ENCODE measurements at regions not wholly inside any gene's neighbourhood (a gene's known extent, or its start where the extent isn't known, plus 50 kb on each side); places are given as distances from the start of the nearest gene placed in this dataset.

- H3K27ac ChIP-seq = peak overlapping the region; percentile 34
- TF ChIP-seq, protein P1, sequence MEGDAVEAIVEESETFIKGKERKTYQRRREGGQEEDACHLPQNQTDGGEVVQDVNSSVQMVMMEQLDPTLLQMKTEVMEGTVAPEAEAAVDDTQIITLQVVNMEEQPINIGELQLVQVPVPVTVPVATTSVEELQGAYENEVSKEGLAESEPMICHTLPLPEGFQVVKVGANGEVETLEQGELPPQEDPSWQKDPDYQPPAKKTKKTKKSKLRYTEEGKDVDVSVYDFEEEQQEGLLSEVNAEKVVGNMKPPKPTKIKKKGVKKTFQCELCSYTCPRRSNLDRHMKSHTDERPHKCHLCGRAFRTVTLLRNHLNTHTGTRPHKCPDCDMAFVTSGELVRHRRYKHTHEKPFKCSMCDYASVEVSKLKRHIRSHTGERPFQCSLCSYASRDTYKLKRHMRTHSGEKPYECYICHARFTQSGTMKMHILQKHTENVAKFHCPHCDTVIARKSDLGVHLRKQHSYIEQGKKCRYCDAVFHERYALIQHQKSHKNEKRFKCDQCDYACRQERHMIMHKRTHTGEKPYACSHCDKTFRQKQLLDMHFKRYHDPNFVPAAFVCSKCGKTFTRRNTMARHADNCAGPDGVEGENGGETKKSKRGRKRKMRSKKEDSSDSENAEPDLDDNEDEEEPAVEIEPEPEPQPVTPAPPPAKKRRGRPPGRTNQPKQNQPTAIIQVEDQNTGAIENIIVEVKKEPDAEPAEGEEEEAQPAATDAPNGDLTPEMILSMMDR (conservative IDR thresholded peaks at IDR 0.05) = no peak
These were observed 101.0 kb upstream of the MTHFD1L start for GRCh38 chr6:150764334-150765066.

DNA sequence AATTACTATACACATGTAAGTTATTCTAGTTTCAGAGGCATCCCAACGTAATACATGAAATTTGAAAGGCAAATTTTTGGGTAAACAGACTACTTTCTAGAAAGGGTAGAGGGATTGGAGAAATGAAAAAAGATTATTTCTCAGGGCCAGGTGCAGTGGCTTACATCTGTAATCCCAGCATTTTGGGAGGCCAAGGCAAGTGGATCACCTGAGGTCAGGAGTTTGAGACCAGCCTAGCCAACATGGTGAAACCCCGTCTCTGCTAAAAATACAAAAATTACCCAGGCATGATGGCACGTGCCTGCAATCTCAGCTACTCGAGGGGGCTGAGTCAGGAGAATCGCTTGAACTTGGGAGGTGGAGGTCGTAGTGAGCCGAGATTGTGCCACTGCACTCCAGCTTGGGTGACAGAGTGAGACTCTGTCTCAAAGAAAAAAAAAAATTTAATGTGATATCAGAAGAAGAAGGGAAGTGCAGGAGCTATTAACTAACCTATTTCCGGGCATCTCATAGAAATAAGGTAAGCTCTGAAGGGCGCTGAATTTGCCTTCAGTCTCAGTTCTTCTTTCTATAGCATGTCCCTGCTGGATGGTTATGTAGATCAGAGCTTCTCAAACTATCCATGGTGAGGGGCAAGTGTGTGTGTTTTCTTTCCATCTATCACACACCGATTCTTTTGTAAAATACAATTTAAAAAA is 100.3 kb upstream of the MTHFD1L start:
- TF ChIP-seq, protein P1 (conservative IDR thresholded peaks at IDR 0.05) = no peak
- peak overlapping the region; percentile 34 for H3K27ac ChIP-seq

GRCh38 chr6:150766201-150766997 is 99.1 kb upstream of the MTHFD1L start:
- TF ChIP-seq, protein P1 (conservative IDR thresholded peaks at IDR 0.05) = no peak
- H3K27ac ChIP-seq = peak overlapping the region; percentile 34

- no peak overlapping the region for H3K27ac ChIP-seq
- TF ChIP-seq, protein P1 (conservative IDR thresholded peaks at IDR 0.05) = no peak
These were observed 98.3 kb upstream of the MTHFD1L start for GRCh38 chr6:150767161-150767560.

DNA sequence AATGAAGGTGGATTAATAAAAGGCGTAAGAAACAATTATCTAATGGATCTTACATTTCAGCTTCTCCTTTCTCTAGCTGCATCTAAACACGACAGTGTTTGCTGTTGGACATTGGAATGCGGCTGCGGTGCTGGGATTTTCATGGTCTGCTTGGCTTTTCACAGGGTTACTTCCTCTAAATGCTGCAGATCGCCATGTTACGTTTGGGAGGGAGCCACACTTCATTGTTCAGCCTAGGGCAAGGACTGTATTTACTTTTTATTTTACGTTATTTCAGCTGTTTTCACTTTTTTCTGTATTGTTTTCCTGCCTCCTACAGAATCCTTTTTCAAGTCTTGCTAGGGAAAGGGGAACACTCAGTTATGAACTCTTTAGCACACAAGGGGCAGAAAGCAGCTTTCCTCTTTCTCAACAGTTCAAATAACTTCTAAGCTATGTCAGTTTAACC is 97.9 kb upstream of the MTHFD1L start:
- TF ChIP-seq, protein P1 (conservative IDR thresholded peaks at IDR 0.05) = no peak
- no peak overlapping the region for H3K27ac ChIP-seq

- TF ChIP-seq, protein P1 (conservative IDR thresholded peaks at IDR 0.05) = no peak
- H3K27ac ChIP-seq = no peak overlapping the region
These were observed 94.9 kb upstream of the MTHFD1L start for GRCh38 chr6:150770637-150771036.

DNA sequence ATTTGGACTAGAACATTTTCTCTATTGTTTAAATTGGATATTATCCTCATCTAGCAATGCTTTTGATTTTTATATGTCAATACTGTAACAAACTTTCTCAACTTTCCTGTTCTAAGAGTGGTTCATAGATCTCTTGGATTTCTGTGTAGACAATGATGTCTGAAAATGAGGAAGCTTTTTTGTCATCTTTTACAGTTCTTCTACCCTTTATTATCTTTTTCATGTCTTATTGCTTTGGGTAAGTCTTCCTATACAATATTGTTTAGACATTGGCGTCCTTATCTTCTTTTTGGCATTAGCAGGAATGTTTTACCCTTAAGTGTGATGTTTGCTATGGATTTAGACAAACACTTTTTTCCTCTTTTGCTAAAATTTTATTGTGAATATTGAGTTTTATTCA is 91.5 kb upstream of the MTHFD1L start:
- TF ChIP-seq, protein P1 (conservative IDR thresholded peaks at IDR 0.05) = no peak
- no peak overlapping the region for H3K27ac ChIP-seq

All from VCaP (cell line).